ENCODE measurements at regions not wholly inside any gene's neighbourhood (a gene's known extent, or its start where the extent isn't known, plus 50 kb on each side); places are given as distances from the start of the nearest gene placed in this dataset.

- H3K9me2 ChIP-seq, result no peaks in the 10 kb centered on the region
- H3K9ac ChIP-seq, result no peak overlapping the region
- no peaks in the 10 kb centered on the region for H3K36me3 ChIP-seq (replicated peaks in 1 of 2; ENCODE audit: control insufficient read depth in 1 of 2, insufficient read depth in 2 of 2, low read length in 1 of 2)
- no peaks in the 10 kb centered on the region for H3K79me2 ChIP-seq (ENCODE audit: insufficient read depth)
- no peak overlapping the region for H3K4me2 ChIP-seq
- no peak for DNase-seq
- H3K4me1 ChIP-seq (ENCODE audit: control insufficient read depth in 1 of 2, insufficient read depth in 2 of 2, low read depth in 1 of 2, low read length in 1 of 2), result no peaks in the 10 kb centered on the region
- no peak overlapping the region for H3K27ac ChIP-seq (ENCODE audit: low read depth in 2 of 2, low read length in 1 of 2)
- CTCF ChIA-PET, result no interaction called here
- POLR2A ChIA-PET, result no interaction called here
- H4K20me1 ChIP-seq (ENCODE audit: insufficient read depth), result no peaks in the 10 kb centered on the region
- H3K9me3 ChIP-seq, result no peaks in the 10 kb centered on the region
- no peak for TF ChIP-seq CHD2 (IDR thresholded peaks at IDR 0.05; ENCODE audit: low read length, partially characterized antibody)
- TF ChIP-seq NRF1 (IDR thresholded peaks at IDR 0.05; ENCODE audit: low read depth, low read length), result no peak
- no peak for TF ChIP-seq GATA2 (CRISPR knock-in tag; IDR thresholded peaks at IDR 0.05)
- no peak for TF ChIP-seq USF2 (IDR thresholded peaks at IDR 0.05; ENCODE audit: borderline replicate concordance, low read depth, low read length)
- no peak for TF ChIP-seq MAX (IDR thresholded peaks at IDR 0.05; ENCODE audit: low read depth)
- TF ChIP-seq POLR2AphosphoS5 (IDR thresholded peaks at IDR 0.05; ENCODE audit: low read depth, low read length), result no peak
- TF ChIP-seq EP300 (IDR thresholded peaks at IDR 0.05; ENCODE audit: borderline replicate concordance in 1 of 2, low read depth in 1 of 2, low read length in 1 of 2), result no peak
- TF ChIP-seq YY1 (IDR thresholded peaks at IDR 0.05; ENCODE audit: low read depth), result no peak
- no peak for TF ChIP-seq PBX3 (IDR thresholded peaks at IDR 0.05)
- H3K27me3 ChIP-seq (ENCODE audit: insufficient read depth), result no peaks in the 10 kb centered on the region
- H3K4me3 ChIP-seq (ENCODE audit: low read depth in 2 of 2, low read length in 1 of 2), result no peak overlapping the region
- H2AFZ ChIP-seq (ENCODE audit: low read depth), result no peak overlapping the region
- no peaks in the 10 kb centered on the region for H3F3A ChIP-seq (replicated peaks; ENCODE audit: insufficient read depth)
Observed at GRCh38 chr22:26115266-26115665, 54.0 kb upstream of the SEZ6L start.
